AG09309 (cell line): ENCODE measurements at regions not wholly inside any gene's neighbourhood (a gene's known extent, or its start where the extent isn't known, plus 50 kb on each side); places are given as distances from the start of the nearest gene placed in this dataset.

Experiments used
- DNase-seq: peaks from one replicate; pipeline ENCODE4 v3.0.0-alpha.2; 2010; ENCODE audit warnings: low read depth
- H3K4me3 ChIP-seq: 2 replicates; pipeline ENCODE4 v1.5.1; 2011; ENCODE audit warnings: mild to moderate bottlenecking, low read depth, low read length, moderate library complexity; ENCODE audit not compliant: control insufficient read depth
- TF ChIP-seq, protein P1 (sequence below): IDR thresholded peaks from 2 replicates; pipeline ENCODE4 v1.5.1; 2011; ENCODE audit warnings: mild to moderate bottlenecking, low read depth, low read length, inconsistent platforms; ENCODE audit not compliant: insufficient read depth, control insufficient read depth; ENCODE audit errors: missing control alignments

GRCh38 chr4:13968723-13969122, 341.2 kb upstream of the BOD1L1 start:
- DNase-seq = no peak
- TF ChIP-seq, protein P1, sequence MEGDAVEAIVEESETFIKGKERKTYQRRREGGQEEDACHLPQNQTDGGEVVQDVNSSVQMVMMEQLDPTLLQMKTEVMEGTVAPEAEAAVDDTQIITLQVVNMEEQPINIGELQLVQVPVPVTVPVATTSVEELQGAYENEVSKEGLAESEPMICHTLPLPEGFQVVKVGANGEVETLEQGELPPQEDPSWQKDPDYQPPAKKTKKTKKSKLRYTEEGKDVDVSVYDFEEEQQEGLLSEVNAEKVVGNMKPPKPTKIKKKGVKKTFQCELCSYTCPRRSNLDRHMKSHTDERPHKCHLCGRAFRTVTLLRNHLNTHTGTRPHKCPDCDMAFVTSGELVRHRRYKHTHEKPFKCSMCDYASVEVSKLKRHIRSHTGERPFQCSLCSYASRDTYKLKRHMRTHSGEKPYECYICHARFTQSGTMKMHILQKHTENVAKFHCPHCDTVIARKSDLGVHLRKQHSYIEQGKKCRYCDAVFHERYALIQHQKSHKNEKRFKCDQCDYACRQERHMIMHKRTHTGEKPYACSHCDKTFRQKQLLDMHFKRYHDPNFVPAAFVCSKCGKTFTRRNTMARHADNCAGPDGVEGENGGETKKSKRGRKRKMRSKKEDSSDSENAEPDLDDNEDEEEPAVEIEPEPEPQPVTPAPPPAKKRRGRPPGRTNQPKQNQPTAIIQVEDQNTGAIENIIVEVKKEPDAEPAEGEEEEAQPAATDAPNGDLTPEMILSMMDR = no peak
- no peak overlapping the region for H3K4me3 ChIP-seq

DNA sequence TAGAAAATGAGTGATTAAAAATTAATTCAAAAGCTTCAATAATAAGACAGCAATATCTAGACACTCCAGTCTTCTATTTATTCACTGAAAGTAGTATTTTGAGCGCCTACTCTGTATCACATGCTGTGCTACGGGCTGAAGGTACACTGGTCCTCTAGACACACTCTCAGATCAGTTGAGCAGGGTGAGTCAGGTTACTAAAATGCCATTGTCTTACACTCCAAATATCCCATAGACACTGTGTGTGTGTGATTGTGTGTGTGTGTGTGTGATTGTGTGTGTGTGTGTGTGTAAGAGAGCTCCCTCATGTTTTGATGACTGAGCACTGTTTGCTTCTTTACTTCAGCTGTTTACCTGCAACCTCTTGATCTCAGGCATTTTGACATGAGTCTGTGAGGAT, 342.8 kb upstream of the BOD1L1 start:
- no peak overlapping the region for H3K4me3 ChIP-seq
- TF ChIP-seq, protein P1 = no peak
- no peak for DNase-seq

GRCh38 chr4:13977746-13978145, 350.2 kb upstream of the BOD1L1 start:
- no peak overlapping the region for H3K4me3 ChIP-seq
- no peak for DNase-seq
- TF ChIP-seq, protein P1 = no peak

DNA sequence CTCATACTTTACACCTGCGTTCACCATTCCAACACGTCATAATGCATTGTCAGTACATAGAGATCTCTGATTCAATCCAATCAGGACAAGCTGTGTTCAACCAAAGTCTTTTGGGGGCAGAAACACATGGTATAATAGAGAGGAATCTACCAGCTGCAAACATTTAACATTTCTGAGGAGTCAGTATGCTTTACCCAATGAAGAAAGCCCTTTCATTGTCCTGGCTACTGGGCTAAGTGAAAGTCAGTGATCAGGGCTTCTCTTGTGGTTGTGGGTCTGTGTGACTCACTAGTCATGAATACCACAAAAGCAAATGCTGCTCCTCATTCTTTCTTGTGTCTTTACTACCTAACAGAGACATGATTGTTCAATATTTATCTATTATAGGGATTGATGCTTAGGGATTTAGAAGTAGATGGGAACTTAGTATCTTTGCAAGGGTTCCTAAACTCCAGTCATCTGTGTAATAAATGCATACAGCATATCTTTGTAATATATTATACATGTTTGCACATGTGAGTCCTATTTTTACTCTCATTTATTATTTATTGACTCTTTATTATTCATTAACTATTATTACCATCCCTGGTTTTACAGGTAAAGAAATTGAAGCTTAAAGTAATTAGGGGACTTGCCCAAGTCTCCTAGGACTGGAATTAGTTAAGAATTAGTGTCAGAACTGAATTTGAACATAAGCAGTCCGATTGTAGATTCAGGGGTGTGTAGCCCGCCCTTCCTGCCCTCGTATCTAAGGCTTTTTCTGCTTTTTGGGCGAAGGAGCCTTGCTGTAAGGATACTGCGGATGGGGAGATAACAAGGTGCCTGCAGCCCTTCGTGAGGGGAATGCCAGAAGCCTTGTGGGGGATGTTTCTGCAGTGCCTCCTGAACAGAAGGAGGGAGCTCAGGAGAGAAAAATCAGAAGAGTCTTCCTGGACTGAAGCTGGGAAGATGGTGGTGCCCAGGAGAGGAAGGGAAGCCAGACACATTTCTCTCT, 353.1 kb upstream of the BOD1L1 start:
- TF ChIP-seq, protein P1 = no peak

DNA sequence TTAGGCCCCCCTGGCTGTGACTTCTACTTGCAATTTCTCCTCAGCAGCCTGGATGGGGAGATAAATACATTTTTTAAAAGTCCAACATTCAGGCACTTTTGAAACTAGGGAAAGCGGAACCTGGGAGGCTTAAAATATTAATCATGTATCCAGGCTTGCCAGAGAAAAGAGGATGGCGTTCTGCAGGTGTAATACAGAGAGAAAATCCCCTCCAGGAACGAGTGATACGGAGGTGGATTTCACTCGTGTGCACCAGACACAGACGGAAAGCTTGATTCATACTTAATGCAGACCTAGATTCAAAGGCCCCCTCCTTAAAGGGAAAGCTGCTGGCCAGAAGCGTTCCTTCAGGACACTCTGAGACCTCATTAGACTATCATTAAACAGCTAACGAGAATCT, 354.0 kb upstream of the BOD1L1 start:
- H3K4me3 ChIP-seq = no peak overlapping the region
- DNase-seq = no peak
- TF ChIP-seq, protein P1 = no peak

More for the DNA sequence above, 353.1 kb upstream of the BOD1L1 start:
- no peak overlapping the region for H3K4me3 ChIP-seq
- DNase-seq = peak; percentile 89

GRCh38 chr4:13982010-13982409, 354.5 kb upstream of the BOD1L1 start:
- no peak for DNase-seq
- H3K4me3 ChIP-seq = no peak overlapping the region
- TF ChIP-seq, protein P1 = no peak
